ENCODE measurements at regions not wholly inside any gene's neighbourhood (a gene's known extent, or its start where the extent isn't known, plus 50 kb on each side); places are given as distances from the start of the nearest gene placed in this dataset.

GRCh38 chr13:64867856-64868255 is 2362.3 kb downstream of the PCDH9 start:
- Histone ChIP-seq H3K36me3 (ENCODE audit: control insufficient read depth, insufficient read depth, low read length) (no peaks in the 10 kb centered on the region), H3K4me3 (ENCODE audit: low read depth, low read length) (no peak overlapping the region), H3K27me3 (ENCODE audit: control insufficient read depth, insufficient read depth, low read length) (no peaks in the 10 kb centered on the region)
- DNase-seq (ENCODE audit: low read depth) (no peak), FAIRE-seq (no peak)
- TF ChIP-seq CTCF (IDR thresholded peaks at IDR 0.05; ENCODE audit: insufficient read depth, low read length, severe bottlenecking) = no peak

- no peak for TF ChIP-seq CTCF (IDR thresholded peaks at IDR 0.05; ENCODE audit: insufficient read depth, low read length, severe bottlenecking)
- H3K36me3 ChIP-seq (ENCODE audit: control insufficient read depth, insufficient read depth, low read length) = no peaks in the 10 kb centered on the region
- no peaks in the 10 kb centered on the region for H3K27me3 ChIP-seq (ENCODE audit: control insufficient read depth, insufficient read depth, low read length)
- FAIRE-seq = no peak
- H3K4me3 ChIP-seq (ENCODE audit: low read depth, low read length) = no peak overlapping the region
- no peak for DNase-seq (ENCODE audit: low read depth)
Observed at GRCh38 chr13:64866331-64866730, 2363.8 kb downstream of the PCDH9 start.

- TF ChIP-seq CTCF (IDR thresholded peaks at IDR 0.05; ENCODE audit: insufficient read depth, low read length, severe bottlenecking) = no peak
- no peak for DNase-seq (ENCODE audit: low read depth)
- no peak for FAIRE-seq
- H3K4me3 ChIP-seq (ENCODE audit: low read depth, low read length) = no peak overlapping the region
- no peaks in the 10 kb centered on the region for H3K27me3 ChIP-seq (ENCODE audit: control insufficient read depth, insufficient read depth, low read length)
- H3K36me3 ChIP-seq (ENCODE audit: control insufficient read depth, insufficient read depth, low read length) = no peaks in the 10 kb centered on the region
Observed at GRCh38 chr13:64855506-64855905, 2374.6 kb downstream of the PCDH9 start.

GRCh38 chr13:64850017-64850416 is 2380.1 kb downstream of the PCDH9 start:
- Histone ChIP-seq H3K27me3 (ENCODE audit: control insufficient read depth, insufficient read depth, low read length) (no peaks in the 10 kb centered on the region), H3K4me3 (ENCODE audit: low read depth, low read length) (no peak overlapping the region), H3K36me3 (ENCODE audit: control insufficient read depth, insufficient read depth, low read length) (no peaks in the 10 kb centered on the region)
- FAIRE-seq (no peak), DNase-seq (ENCODE audit: low read depth) (no peak)
- no peak for TF ChIP-seq CTCF (IDR thresholded peaks at IDR 0.05; ENCODE audit: insufficient read depth, low read length, severe bottlenecking)

GRCh38 chr13:64849196-64849595 is 2380.9 kb downstream of the PCDH9 start:
- no peak for FAIRE-seq
- H3K27me3 ChIP-seq (ENCODE audit: control insufficient read depth, insufficient read depth, low read length) = no peaks in the 10 kb centered on the region
- H3K4me3 ChIP-seq (ENCODE audit: low read depth, low read length) = no peak overlapping the region
- H3K36me3 ChIP-seq (ENCODE audit: control insufficient read depth, insufficient read depth, low read length) = no peaks in the 10 kb centered on the region
- no peak for TF ChIP-seq CTCF (IDR thresholded peaks at IDR 0.05; ENCODE audit: insufficient read depth, low read length, severe bottlenecking)
- no peak for DNase-seq (ENCODE audit: low read depth)

- H3K27me3 ChIP-seq (ENCODE audit: control insufficient read depth, insufficient read depth, low read length) = no peaks in the 10 kb centered on the region
- DNase-seq (ENCODE audit: low read depth) = no peak
- no peak for TF ChIP-seq CTCF (IDR thresholded peaks at IDR 0.05; ENCODE audit: insufficient read depth, low read length, severe bottlenecking)
- no peak overlapping the region for H3K4me3 ChIP-seq (ENCODE audit: low read depth, low read length)
- no peak for FAIRE-seq
- no peaks in the 10 kb centered on the region for H3K36me3 ChIP-seq (ENCODE audit: control insufficient read depth, insufficient read depth, low read length)
Observed at GRCh38 chr13:64847767-64848166, 2382.4 kb downstream of the PCDH9 start.
